ENCODE measurements at regions not wholly inside any gene's neighbourhood (a gene's known extent, or its start where the extent isn't known, plus 50 kb on each side); places are given as distances from the start of the nearest gene placed in this dataset.

DNA sequence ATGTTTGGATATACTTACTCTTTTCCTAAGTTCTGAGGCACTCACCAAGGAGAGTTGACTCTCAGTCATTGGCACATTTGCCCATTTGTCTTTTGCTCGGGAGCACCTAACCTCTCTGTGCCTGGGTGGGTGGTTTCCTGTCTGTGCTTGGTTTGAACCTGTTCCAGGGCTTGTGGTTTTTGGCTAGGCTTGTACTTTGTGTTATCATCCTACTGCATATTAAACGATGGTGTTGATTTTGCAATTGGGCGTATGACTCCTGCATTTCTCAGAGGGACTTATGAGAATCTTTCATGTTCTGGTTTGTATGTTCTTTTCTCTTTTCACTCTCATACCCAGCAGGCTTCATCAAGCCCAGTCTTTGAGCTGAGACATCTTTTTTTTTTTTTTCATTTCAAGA, 161.7 kb downstream of the BTC start:
- ATAC-seq: no peak
- intact Hi-C loops (cut with DNase I): no loop called here
- DNase-seq (ENCODE audit: low spot score): no peak

DNA sequence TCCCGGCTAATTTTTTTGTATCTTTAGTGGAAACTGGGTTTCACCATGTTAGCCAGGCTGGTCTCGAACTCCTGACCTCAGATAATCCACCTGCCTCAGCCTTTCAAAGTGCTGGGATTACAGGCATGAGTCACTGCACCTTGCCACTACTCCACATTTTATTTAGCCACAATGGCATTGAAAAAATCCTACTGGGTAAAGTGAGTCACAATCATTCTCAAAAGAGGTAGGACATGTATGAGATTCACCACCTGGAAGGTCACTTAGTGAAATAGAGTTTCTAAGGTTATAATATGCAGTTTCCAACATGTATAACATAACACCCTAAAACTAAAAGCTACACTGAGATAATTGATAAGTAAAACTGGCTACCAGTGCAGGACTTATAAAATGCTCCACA, 159.2 kb downstream of the BTC start:
- intact Hi-C loops (cut with DNase I): no loop called here
- no peak for ATAC-seq
- no peak for DNase-seq (ENCODE audit: low spot score)

DNA sequence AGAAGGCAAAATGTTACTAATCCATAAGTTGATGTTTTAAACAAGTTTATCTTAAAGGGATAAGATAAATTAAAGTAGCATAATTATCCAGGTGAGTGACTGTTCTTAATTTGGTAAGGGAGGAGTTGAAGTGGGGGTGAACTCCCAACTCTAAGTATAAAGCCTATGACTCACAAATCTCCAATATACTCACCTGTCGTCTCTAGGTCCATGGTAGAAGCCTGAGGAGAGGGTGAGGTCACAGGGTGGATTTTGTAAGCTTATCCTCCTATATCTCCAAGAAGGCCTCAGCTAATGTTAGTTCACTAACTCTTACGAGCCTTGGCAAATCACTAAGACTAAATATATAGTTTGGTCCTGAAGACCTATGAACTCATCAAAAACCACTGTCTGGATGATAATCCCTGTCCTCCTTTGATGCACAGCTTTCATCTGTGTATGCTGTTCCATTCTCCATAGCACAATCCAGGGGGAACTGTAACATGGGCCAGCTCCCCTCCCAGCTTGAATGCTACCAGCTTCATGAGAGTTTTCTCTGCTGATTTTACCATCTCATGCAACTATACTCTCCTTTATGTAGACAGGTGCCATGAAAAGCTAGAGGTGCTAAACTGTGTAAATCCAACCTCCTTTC, 158.7 kb downstream of the BTC start:
- DNase-seq (ENCODE audit: low spot score): no peak
- no peak for ATAC-seq
- intact Hi-C loops (cut with DNase I): no loop called here

DNA sequence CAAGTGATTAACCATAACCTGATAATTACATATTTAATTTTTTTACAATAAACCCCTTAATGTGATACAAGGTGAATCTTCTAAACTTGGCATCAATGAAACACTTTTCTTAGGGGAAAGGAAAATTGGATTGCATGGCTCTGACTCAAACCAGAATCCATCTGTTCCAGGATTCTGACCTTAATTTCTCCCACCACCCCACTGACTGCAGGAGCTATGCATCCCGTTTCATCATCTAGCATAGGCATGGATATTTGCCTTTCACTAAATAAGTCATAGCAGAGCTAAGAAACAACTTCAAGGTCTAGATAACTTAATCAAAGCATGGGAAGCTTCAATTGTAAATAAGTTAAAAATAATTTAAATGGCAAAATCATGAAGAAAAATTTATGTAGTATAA, 156.3 kb downstream of the BTC start:
- DNase-seq (ENCODE audit: low spot score) (no peak), ATAC-seq (no peak)
- intact Hi-C loops (cut with DNase I): no loop called here

DNA sequence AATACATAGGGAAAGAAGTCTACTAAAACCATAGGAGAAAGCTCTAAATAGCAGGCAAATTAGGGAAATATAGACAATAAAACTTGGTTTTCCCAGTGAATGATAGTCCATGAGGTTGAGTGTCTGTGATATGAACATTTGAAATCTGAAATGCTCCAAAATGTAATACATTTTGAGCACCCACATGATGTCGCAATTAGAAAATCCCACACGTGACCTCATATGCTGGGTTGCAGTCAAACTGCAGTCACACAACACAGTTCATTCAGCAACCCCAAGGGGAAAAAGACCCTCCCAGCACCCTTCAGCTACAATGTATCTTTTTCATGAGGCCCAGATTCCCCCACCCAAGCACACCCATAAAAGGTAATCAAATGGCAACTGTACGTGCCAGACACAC, 155.6 kb downstream of the BTC start:
- DNase-seq (ENCODE audit: low spot score): no peak
- intact Hi-C loops (cut with DNase I): no loop called here
- no peak for ATAC-seq

DNA sequence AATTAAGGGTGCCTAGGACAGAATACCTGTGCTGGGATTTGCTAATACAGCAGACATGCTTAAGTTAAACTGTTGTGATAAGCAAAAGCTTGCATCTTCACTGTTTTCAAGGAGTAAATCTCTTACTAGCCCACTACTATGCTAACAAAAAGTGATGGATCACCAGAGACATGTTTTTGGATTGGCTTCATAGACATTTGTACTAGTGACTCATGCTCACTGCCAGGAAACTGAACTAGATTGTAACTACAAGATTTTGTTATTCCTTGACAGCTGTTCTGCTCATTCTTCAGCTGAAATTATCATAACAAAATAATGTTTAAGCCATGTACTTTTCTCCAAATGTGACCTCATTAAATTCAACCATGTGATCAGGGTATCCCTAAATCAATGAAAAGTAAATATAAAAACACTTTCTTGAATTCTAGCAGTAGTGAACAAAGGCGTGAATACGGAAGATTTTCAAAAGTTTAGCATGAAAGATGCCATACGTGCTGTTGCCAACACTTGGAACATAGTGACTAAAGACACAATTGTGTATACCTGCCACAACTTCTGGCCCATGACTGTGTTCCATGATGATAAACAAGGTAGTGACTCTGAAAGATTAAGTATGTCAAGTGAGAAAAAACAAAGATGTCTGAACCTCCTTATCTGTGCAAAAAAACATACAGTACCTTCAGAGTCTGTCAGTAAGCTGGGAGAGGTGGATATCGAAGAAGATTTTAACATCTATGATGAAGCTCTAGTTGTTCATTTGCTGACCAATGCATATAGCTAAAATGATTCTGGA, 154.0 kb downstream of the BTC start:
- ATAC-seq (no peak), DNase-seq (ENCODE audit: low spot score) (no peak)
- intact Hi-C loops (cut with DNase I): no loop called here

DNA sequence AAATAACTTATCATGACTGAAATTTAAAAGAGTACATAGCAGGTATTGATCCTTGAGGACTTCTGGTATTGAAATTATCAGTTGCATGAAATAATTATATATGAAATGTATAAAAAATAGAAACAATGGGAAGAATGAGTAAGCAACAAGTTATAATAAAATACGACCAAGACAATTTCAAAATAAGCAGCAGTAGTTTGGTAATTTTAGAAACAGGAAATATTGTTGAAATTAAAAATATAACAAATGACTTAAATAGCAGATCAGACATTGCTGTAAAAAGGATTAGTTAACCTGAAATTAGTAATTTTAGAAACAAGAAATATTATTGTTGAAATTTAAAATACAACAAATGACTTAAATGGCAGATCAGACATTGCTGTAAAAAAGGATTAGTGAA, 152.3 kb downstream of the BTC start:
- ATAC-seq (no peak), DNase-seq (ENCODE audit: low spot score) (no peak)
- intact Hi-C loops (cut with DNase I): no loop called here

DNA sequence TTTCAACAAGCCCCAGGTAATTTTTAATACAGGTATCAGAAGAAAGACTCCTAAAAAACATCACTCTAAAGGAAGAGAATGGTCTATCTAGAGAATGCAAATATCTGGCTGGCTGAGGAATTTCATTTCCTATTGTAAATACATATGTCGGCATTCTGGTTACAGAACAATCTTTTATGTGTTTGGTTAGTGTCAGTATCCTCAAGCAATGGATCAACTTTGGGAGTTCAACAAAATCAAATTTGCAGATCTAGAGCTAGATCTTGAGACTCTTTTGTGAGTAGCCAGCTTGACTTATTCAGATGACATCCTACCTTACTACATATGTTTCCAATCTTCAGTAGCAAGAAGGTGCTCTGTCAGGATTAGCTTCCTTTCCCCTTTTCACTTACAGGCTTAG, 145.1 kb downstream of the BTC start:
- intact Hi-C loops (cut with DNase I): no loop called here
- DNase-seq (ENCODE audit: low spot score) (no peak), ATAC-seq (no peak)

DNA sequence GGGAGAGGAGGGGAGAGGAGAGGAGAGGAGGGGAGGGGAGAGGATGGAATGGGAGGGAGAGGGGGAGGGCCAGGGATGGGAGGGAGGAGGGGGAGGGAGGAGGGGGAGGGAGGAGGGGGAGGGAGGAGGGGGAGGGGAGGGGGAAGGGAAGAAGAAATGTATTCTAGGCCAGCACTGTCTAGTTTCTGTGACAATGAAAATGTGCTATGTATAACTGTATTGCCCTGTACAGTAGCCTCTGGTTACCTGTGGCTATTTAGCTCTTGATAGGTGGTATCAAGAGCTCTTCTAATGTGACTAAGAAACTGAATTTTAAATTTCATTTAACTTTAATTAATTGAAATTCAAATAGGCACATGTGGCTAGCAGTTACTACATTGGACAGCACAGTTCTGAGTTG, 143.1 kb downstream of the BTC start:
- DNase-seq (ENCODE audit: low spot score) (no peak), ATAC-seq (no peak)
- intact Hi-C loops (cut with DNase I): no loop called here

DNA sequence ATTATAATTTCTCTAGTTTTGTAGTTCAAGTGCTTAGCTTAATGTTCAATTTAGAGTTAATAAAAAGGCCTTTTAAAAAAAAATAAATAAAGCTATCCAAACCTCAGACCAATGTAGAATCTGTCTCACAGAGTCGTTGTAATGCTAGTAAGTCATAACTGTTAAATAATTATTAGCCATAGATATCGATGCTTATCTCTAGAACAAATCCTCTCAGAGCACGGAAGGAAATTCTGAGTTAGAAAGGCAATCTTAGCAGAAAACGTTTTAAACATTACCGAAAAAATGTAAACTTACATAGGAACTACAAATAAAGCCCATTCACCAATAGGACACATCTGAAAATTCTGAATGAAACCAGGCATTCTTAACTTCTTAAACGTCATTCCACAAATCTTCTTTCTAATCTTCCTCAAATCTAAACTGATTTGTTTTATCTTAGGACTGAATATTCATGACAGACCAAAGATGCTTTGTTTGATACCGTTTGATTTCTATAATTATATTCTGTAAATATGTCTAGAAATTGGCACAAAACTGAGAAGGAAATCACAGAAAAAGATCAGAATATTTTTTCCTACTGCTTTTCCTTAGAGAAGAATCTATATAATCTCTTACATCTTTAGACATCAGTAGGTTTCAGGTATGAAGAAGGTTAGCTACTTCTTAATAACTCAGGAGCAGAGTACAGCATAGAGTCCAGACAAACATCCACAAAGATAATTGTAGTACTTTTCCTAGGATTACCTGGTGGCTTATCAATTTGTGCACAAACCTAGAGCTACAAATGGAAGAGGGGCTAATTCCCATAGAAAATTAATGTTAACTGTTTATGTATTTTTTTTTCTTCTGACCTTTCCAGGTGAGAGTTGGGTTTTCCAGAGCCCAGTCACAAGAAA, 140.7 kb downstream of the BTC start:
- intact Hi-C loops (cut with DNase I): no loop called here
- DNase-seq (ENCODE audit: low spot score) (no peak), ATAC-seq (no peak)

DNA sequence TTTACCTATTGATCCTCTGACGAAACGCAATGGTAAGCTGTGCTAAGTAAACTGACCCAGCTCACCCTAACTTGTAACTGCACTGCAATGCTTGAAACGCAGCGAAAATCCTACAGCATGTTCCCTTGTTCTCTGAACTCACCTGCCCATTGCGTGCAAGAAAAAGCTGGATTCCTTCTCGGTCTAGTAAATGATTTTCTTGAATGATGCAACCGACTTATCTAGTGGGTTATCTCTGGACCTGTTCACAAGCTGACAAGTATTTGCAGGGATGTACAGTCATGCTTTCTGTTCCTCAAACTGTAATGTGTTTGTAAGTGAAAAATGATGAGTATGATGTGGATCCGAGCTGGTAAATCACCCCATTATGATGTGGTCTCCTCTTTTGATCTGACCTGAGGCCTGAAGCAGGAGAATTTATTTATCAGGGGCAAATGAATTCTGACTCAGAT, 140.1 kb downstream of the BTC start:
- ATAC-seq (no peak), DNase-seq (ENCODE audit: low spot score) (no peak)
- intact Hi-C loops (cut with DNase I): no loop called here

DNA sequence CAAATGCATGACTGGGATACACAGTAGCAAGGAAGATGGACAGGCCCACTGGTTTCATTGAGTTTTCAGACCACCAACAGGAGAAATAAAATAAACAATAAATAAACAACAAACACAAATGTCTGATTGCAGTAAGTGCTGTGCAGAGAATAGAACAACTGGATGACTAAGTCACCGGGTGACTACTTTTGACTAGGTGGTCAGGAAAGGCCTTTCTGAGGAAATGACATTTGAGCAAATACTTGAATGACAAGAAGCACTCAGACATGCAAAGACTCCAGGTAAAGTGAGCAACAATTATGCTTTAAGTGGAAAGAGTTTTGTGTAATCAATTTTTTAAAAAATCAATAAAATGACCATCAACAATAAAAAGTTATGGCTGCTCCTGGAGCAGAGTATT, 137.7 kb downstream of the BTC start:
- intact Hi-C loops (cut with DNase I): no loop called here

DNA sequence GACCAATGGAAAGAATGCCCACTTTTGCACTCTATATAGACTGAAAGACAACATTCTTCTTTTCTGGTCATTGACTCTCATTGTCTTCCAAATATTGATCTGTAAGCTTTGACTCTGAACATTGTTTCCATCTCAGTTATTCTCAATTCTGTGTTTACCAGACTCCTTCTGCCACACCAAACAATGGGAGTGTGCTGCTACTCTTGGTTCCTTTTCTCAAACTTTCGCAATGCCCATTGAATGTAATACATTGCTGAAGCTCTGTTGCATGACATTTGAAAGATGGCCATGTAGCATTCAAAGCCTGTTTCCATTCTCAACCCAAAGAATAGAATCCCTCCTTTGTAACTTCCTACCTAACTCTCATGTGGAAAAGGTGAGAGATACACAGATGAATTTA, 136.2 kb downstream of the BTC start:
- no peak for DNase-seq (ENCODE audit: low spot score)
- ATAC-seq: no peak
- intact Hi-C loops (cut with DNase I): no loop called here

More for the DNA sequence above, 137.7 kb downstream of the BTC start:
- DNase-seq (ENCODE audit: low spot score) (no peak), ATAC-seq (no peak)

DNA sequence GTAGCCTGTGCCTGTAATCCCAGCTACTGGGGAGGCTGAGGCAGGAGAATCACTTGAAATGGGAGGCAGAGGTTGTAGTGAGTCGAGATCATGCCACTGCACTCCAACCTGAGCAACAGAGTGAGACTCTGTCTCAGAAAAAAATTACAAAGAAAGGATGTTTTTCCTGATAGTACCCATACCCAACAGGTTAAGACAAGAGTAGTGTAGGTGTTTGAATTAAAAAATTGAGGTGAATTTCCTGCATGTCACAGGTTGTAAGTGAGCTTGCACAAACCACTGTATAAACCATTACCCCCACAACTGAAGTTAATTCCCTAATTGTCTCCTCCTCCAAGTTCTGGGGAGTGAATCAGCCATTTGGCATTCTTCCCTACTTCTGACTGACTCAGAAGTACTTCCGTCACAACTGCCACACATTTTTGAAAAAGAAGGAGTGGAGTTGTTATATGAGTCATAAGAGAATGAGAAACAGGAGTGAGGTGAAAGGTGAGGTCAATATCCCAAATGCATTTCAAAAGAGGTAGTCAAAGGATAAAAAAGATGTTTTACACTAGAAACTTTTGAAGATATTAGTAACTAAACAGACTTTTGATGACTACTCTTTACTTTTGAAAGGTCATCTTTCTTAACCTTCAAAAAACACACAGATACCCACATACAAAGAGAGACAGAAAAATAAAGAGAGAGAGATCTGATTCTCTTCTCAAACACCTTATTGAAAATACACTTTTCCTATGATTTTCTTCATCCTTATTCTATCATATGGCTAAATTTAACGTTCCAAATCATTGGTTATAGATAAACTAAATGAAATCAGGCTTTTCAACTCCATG, 134.5 kb downstream of the BTC start:
- no peak for DNase-seq (ENCODE audit: low spot score)
- peak; percentile 50 for ATAC-seq
- intact Hi-C loops (cut with DNase I): no loop called here

DNA sequence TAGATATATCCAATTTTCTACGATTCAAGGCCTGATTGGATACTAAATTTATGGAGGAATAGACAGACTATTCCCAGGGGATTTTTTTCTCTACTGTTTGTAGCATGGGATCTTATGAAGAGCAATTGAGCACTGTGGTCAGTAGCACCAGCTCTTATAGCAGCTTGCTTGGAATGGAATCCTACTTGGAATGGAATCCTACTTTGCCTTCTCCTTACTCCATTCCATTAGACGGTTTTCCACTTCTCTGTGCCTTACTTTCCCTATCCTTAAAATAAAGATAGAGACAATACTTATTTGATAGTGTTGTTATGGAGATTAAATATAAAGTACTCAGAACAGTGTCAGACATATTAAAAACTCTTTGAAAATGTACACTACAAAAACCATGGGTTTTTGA, 133.5 kb downstream of the BTC start:
- no peak for ATAC-seq
- intact Hi-C loops (cut with DNase I): no loop called here
- no peak for DNase-seq (ENCODE audit: low spot score)

DNA sequence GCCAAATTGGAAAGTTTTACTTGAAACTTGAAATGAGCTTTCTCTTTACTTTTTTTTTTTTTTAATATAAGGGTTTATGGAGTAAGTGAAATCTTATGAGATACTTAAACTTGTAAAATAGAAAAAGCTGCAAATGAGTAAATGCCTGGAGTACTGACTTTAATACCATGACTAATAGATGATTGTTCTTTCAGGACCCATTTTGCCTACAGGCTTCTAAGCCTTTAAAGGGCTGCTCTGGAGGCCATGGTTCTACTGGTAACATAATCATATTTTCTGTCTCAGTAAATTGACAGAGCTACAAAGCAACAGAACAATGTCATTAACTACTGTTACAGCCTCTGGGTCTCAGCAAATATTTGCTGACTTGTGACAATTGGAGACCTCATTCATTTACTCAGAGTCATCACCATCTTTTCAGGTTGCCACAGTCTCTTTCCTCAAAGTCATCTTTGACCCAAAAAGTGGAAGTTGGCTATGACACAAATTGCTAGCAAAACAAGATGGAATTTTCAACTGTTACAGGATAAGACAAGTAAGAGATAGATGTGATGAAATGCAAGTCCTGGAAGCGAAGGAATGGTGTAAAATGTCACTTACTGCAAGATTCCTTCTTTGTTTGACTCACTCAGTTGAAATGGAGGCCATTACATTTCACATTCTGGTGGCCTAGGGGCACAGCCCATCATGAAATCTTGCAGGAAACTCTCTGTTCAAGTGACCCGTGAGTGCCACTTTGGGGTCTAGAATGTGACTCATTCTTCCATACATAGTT, 132.7 kb downstream of the BTC start:
- ATAC-seq (no peak), DNase-seq (ENCODE audit: low spot score) (no peak)
- intact Hi-C loops (cut with DNase I): no loop called here

DNA sequence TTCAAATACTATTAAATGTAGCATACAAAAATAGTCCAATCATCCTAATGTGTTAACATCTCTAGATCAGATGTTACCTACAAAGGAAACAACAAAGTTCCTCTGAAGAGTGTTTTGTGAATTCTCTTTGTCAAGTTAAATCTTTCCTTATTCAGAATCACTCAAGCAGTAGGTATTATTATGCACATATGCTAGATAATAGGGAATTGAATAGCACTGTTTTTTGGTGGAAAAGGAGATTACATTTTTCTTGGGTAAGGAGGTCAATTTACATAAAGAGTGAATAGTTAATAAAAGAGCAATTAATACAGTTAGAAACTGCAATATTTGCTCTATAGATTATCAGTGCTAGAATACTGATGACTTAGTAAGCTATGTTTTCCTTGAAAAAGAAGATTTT, 130.7 kb downstream of the BTC start:
- no peak for ATAC-seq
- intact Hi-C loops (cut with DNase I): no loop called here
- no peak for DNase-seq (ENCODE audit: low spot score)

DNA sequence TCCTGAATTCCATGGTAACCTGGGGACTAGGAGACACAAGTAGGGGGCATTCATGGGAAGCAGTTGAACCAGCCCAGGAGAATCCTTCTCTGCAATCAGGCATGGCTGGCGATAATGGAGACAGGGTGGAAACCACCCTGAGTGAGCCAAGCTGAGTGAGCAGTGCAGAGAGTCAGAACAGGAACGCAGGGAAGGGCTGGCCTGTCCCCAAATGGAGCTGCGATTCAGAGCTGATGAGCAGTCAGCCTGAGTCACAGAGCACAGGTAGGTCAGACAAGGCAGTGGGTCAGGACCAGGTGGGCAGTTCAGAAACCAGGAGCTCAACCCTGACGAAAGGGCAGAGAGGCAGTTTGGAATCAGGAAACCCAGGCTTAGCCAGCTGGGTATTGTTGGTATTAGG, 129.0 kb downstream of the BTC start:
- intact Hi-C loops (cut with DNase I): no loop called here
- ATAC-seq (no peak), DNase-seq (ENCODE audit: low spot score) (no peak)

Data from sciatic nerve (tissue), 2 donors.